Left renal pelvis (tissue), 4 donors: ENCODE measurements at regions not wholly inside any gene's neighbourhood (a gene's known extent, or its start where the extent isn't known, plus 50 kb on each side); places are given as distances from the start of the nearest gene placed in this dataset.
A peak's percentile ranks its signal among the peaks of the same experiment; 100 is the strongest.

ENCODE experiments used
- DNase-seq, 4 donors: peaks; one replicate each; pipeline ENCODE4 v3.0.0-alpha.2; 2013; ENCODE audit warnings: low read depth in 4 of 4, low spot score in 3 of 4

DNA sequence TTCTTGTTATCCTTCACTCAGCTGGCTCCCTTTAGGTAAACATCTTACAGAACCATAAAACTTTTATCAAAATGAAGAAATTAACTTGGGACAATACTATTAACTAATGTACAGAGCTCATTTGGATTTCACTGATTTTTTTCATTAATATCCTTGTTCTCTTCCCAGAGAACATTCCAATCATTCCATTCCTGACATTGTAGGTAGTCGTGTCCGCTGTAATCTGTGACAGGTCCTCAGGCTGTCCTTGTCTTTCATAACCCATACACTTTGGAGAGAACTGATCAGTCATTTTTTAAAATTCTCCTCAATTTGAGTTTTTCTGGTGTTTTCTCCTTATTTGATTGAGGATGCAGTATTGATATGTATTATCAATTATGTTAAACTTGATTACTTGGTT lies 916.8 kb downstream of the GALC start:
- no peak for DNase-seq

- no peak for DNase-seq
Measured at GRCh38 chr14:87073880-87074570, 919.0 kb downstream of the GALC start.

GRCh38 chr14:87067591-87067990 lies 925.4 kb downstream of the GALC start:
- no peak for DNase-seq

DNA sequence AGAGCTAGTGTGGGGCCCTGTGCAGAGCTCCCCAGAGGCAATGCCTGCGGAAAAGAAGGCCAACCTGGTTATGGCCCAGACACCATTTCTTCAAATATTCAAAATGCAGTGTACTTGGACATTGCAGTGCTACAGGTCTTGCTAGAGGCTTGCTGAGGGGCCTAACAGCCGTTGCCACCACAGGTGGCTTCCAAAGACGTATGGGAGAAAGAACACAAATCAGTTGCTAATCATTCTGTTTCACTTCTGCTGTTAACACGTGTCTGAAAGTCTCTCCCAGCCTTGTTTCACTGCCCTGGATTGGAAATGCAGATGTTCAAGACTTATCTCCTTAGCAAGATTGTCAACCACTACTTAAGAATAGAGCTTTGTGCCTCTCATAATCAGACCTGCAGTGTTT lies 925.9 kb downstream of the GALC start:
- DNase-seq, result no peak

DNA sequence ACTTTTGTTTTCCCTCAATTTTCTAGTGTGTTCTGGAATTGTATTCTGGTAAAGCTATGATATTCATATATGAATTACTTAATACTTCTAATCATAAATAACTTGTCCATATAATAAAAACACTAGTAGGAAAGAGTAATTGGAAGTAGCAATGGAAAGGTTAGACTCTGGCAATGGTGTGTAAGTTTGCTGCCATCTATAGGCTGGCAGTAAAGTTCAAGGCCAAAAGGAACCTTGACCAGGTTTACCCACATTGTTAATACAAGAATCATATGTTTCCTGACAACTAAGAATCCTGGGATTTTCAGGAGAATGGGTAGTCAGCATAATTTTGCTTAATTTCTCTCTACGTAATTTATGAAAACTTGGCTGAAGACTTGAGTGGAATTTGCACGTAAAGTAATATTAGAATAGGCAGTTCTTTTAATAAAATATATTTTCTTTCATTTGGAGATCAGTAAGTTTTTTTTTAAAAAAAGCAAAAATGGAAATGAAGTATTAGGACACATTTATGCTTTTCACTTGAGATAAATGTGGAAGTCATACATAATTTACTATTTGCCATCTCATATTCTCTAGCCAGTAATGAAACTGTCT lies 926.7 kb downstream of the GALC start:
- DNase-seq, result no peak

DNA sequence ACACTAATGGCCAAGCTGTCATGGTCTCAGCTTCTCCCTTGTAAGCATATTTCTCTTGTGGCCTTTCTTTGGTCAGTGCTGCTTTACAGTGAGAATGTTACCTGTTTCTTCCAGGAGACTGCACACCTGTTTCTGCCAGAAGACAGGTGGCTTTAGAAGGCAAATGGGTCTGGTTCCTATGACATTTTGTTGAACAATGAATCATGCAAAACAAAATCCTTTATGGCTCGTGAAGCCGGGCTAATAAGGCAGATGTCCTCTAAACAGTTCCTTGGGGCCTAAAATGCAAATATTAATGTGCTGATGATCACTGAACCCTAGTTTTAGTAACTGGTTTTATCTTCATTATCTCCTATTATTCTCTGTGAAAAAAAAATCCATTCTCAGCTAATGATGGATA lies 927.6 kb downstream of the GALC start:
- DNase-seq, result no peak

DNA sequence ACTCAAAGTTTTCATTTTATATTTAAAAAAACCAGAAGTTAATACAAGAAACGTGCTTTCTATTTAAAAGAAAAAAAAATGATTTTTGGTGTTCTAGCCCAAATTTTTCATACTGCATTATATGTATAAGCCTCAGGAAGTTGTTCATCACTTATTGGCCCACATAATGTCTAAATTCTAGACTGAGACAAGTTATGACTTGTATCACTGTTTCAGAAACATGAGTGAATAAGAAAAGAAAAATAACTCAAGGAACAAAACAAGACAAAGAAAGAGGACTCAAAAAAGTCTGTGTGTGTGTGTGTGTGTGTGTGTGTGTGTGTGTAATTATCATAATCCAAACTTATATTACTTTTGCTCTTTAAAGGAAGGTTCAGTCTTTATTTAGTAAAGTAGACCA lies 929.8 kb downstream of the GALC start:
- no peak for DNase-seq

DNA sequence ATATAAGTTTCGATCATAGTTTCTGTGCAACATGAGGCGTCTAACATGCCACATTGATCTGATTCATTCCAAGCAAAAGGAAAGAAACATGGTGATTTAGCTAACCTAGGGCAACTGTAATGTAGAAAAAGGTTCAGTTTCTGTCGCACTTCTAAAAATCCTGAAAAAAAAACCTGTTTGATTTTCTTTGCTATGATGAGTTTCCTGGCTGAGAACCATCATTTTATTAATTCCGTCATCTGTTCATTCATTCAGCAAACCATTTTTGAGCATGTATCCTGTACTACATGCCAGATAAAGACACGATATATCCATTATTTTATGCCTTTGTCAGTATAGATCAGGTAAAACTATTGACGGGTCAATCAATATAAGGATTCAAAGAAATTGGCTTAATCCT lies 932.6 kb downstream of the GALC start:
- no peak for DNase-seq

- DNase-seq, result no peak
Measured at GRCh38 chr14:87059060-87059839, 933.7 kb downstream of the GALC start.

DNA sequence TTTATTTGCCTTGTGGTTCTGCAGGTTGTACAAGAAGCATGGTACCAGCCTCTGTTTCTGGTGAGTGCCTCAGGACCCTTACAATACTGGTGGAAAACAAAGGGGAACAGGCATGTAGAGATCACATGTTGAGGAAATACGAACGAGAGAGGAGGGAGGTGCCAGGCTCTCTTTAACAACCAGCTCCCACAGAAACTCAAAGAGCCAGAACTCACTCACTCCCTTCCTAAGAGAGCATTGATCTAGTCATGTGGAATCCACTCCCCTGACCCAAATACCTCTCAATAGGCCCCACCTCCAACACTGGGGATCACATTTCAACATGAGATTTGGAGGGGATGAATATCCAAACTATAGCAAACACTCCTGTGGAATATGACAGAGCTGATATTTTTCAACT lies 938.0 kb downstream of the GALC start:
- DNase-seq, result no peak

DNA sequence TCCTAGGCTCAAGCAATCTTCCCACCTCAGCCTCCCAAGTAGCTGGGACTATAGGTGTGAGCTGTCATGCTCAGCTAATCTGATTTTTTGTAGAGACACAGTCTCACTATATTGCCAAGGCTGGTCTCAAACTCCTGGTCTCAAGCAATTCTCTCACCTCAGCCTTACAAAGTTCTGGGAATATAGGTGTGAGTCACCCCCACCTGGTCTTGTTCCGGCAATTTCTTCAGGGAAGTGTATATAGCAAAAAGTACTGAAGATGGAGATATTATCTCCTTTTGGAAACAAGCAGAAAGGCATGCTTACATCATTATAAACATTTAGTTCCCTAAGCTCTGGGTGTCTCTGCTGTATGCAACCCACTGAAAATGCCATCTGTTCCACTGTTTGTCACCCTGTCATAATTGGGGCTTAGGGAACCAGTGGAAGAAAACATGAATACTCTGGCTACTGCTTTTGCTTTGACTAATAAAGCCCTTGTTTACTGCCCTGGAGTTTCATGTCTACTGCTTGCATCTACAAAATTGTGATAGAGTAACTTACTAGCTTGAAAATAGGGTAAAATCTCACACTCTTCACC lies 940.2 kb downstream of the GALC start:
- no peak for DNase-seq

DNA sequence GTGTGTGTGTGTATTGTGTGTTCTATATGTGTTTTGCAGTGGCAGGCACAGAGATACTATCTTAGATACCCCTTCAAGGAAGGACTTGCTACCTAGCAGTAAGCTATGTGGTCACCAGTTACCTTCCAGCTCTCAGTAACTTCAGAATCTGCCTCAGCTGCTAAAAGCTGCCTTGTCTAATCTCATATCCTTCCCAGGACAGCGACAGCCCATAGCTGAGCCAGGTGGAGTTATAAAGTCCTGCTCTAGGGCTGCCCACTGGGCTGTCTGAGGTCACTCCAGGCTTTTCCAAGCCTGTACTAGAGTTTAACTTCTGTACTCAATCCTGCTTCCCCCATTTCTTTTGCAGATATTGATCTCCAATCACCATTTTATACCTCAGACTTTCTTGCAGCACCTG lies 942.6 kb downstream of the GALC start:
- no peak for DNase-seq

DNA sequence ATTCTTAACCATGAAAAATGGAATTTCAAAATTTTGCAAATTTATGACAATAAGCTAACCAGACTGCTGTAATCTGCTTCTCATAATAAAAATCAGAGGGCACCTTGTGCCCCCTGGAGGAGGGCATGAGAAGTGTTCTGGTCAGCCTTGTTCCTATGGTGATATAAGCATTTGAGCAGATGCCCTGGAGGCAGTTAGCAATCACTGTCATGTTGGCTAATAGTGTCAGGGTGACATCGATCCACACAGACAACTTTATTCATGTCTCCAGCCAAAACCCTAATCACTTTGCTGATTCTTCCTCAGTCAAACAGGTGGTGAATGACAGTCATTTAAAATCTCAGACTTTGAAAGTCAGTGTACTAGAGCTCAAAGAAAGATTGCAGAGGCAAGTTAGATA lies 943.0 kb downstream of the GALC start:
- no peak for DNase-seq

- no peak for DNase-seq
Measured at GRCh38 chr14:87046960-87047359, 946.0 kb downstream of the GALC start.

GRCh38 chr14:87045956-87046355 lies 947.0 kb downstream of the GALC start:
- no peak for DNase-seq

DNA sequence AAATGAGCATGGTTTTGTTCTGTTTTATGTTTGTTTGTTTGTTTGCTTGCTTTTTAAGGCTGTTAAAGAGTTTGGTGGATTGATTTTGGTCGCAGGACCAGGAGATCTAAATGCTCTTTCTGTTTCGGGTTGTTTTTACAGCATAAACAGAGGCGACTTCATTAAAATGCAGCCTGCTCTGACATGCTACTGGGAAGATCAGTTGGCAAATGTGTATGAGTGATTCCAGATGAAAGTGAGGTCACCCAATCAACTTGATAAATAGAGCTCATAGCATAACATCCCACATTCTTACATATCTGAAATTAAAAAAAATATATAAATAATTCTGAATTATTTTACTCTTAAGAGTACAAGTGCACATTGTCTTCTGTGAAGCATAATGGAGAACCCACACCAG lies 947.7 kb downstream of the GALC start:
- no peak for DNase-seq

GRCh38 chr14:87044807-87045206 lies 948.2 kb downstream of the GALC start:
- DNase-seq, result peak in 2 of 4 donors; percentile 6 to 14

- DNase-seq, result no peak
Measured at GRCh38 chr14:87043667-87044200, 949.2 kb downstream of the GALC start.

GRCh38 chr14:87042354-87042753 lies 950.6 kb downstream of the GALC start:
- DNase-seq, result no peak

GRCh38 chr14:87041290-87042020 lies 951.5 kb downstream of the GALC start:
- DNase-seq, result no peak

DNA sequence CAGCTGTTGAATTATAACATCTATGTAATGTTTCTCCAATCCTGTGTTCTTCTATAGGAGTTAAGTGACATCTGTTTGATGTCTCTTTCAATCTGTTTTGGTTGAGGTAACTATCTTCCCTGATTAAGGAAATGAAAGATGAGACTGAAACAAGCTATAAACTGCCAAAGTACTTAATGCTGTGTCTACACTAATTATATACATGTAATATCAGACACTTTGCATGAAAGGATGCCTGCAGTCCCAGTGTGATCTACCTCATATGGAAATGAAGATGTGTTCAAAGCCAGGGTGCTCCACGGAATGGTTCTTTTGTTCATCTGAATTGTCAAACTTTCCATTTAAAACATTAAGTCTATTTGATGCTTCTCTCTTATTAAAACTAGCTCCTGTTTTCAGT lies 958.3 kb downstream of the GALC start:
- no peak for DNase-seq
